ENCODE measurements at regions not wholly inside any gene's neighbourhood (a gene's known extent, or its start where the extent isn't known, plus 50 kb on each side); places are given as distances from the start of the nearest gene placed in this dataset.

DNA sequence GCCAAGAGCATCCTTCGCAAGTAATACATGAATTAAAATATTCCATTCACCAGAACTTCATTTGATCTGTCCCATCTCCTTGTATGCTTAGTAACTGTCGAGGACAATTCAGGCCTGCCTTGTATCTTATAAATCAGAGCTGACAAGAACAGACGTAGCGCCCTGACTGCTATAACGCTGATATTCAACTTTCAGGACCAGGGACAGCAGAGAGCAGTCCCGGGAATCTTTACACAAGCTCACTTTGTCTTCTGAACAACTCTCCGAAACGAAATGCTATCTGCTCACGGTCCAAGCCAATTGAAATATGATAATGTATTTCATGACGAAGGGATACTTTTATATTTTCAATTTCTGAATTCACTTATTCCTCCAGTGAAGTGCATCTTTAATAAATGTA, 175.7 kb downstream of the VCY1B start:
- no peak for TF ChIP-seq CTCF (IDR thresholded peaks at IDR 0.05; ENCODE audit: poor library complexity, severe bottlenecking)
- TF ChIP-seq POLR2AphosphoS5 (IDR thresholded peaks at IDR 0.05) = no peak
- TF ChIP-seq EZH2 (IDR thresholded peaks at IDR 0.05; ENCODE audit: borderline replicate concordance, insufficient read depth, low read length, poor library complexity, severe bottlenecking) = no peak
- TF ChIP-seq EP300 (conservative IDR thresholded peaks at IDR 0.05; ENCODE audit: poor library complexity, severe bottlenecking) = no peak
- no peak for TF ChIP-seq RAD21 (conservative IDR thresholded peaks at IDR 0.05)
- no peak for TF ChIP-seq MXI1 (conservative IDR thresholded peaks at IDR 0.05; ENCODE audit: poor library complexity, severe bottlenecking)

Data from neural cell (in vitro differentiated cells).